PC-9 (cell line): ENCODE measurements at regions not wholly inside any gene's neighbourhood (a gene's known extent, or its start where the extent isn't known, plus 50 kb on each side); places are given as distances from the start of the nearest gene placed in this dataset.

Experiments used
- BruUV-seq: library from RNA; stranded (reverse); fragments of 400-500 nt; replicated peaks from 2 replicates; lab custom pipeline; 2021; lab: Mats Ljungman, UMichigan
- CTCF ChIA-PET: fragments of 300-600 bp; sonication (Branson Sonifier 250); formaldehyde crosslinking; loops from one replicate; lab custom pipeline; 2022; ENCODE audit warnings: antibody characterized with exemption; lab: Charles Lee
- POLR2A ChIA-PET: fragments of 300-600 bp; sonication (Branson Sonifier 250); formaldehyde crosslinking; loops from one replicate; lab custom pipeline; 2022; ENCODE audit warnings: antibody characterized with exemption; ENCODE audit not compliant: unreplicated experiment; lab: Charles Lee
- DNase-seq, 2 experiments: peaks; one replicate each; pipeline versions ENCODE4 v3.0.0 to v3.0.0-alpha.2; 2015 to 2022; ENCODE audit warnings: mixed read lengths in 1 of 2
- H2AFZ ChIP-seq: fragments of 200-600 bp; sonication (generic); 2 replicates; pipeline ENCODE4 v1.8.1; 2017; ENCODE audit warnings: antibody characterized with exemption
- H3F3A ChIP-seq: fragments of 200-600 bp; sonication (generic); 2 replicates; pipeline ENCODE4 v1.8.1; 2017; ENCODE audit warnings: antibody characterized with exemption, mild to moderate bottlenecking, low read depth; ENCODE audit not compliant: insufficient read depth
- H3K27ac ChIP-seq: fragments of 200-600 bp; sonication (generic); 2 replicates; pipeline ENCODE4 v1.6.1; 2016; ENCODE audit warnings: mixed run types
- H3K27me3 ChIP-seq: fragments of 200-600 bp; sonication (generic); 2 replicates; pipeline ENCODE4 v1.6.1; 2016; ENCODE audit warnings: low read depth, mixed run types; ENCODE audit not compliant: insufficient read depth
- H3K36me3 ChIP-seq: fragments of 200-600 bp; sonication (generic); 2 replicates; pipeline ENCODE4 v1.6.1; 2016; ENCODE audit warnings: low read depth, mixed run types
- H3K4me1 ChIP-seq: fragments of 200-600 bp; sonication (generic); replicated peaks from 2 replicates; pipeline ENCODE4 v1.6.1; 2016; ENCODE audit warnings: mixed run types; ENCODE audit not compliant: insufficient read depth
- H3K4me2 ChIP-seq: fragments of 200-600 bp; sonication (generic); 2 replicates; pipeline ENCODE4 v1.6.1; 2017; ENCODE audit warnings: mixed run types
- H3K4me3 ChIP-seq: fragments of 200-600 bp; sonication (generic); 2 replicates; pipeline ENCODE4 v1.6.1; 2016; ENCODE audit warnings: mixed run types
- H3K79me2 ChIP-seq: fragments of 200-600 bp; sonication (generic); 2 replicates; pipeline ENCODE4 v1.6.1; 2017; ENCODE audit warnings: low read depth, mixed run types
- H3K9me2 ChIP-seq: fragments of 200-600 bp; sonication (generic); 2 replicates; pipeline ENCODE4 v1.8.1; 2017; ENCODE audit warnings: mild to moderate bottlenecking; ENCODE audit not compliant: insufficient read depth
- H3K9me3 ChIP-seq: fragments of 200-600 bp; sonication (generic); 2 replicates; pipeline ENCODE4 v1.8.1; 2016; ENCODE audit warnings: low read depth; ENCODE audit not compliant: insufficient read depth
- H4K20me1 ChIP-seq: fragments of 200-600 bp; sonication (generic); 2 replicates; pipeline ENCODE4 v1.8.1; 2017; ENCODE audit not compliant: insufficient read depth
- CTCF ChIP-seq: fragments of 200-600 bp; sonication (generic); conservative IDR thresholded peaks from 2 replicates; pipeline ENCODE4 v1.6.1; 2017; ENCODE audit warnings: mixed run types, antibody characterized with exemption, mild to moderate bottlenecking, moderate library complexity
- EZH2 ChIP-seq: fragments of 200-600 bp; sonication (generic); IDR thresholded peaks from 2 replicates; pipeline ENCODE4 v1.8.0; 2017; ENCODE audit warnings: antibody characterized with exemption, low read depth
- intact Hi-C: fragments of 100-400 bp; cut with micrococcal nuclease; formaldehyde crosslinking; loops from one replicate; pipeline ENCODE4 v1.10.0; 2022; ENCODE audit not compliant: unreplicated experiment

- no peak overlapping the region for H2AFZ ChIP-seq
- no peaks in the 10 kb centered on the region for H3K9me2 ChIP-seq
- H3K27ac ChIP-seq = no peak overlapping the region
- intact Hi-C loops = no loop called here
- no peak for TF ChIP-seq EZH2
- no peak for TF ChIP-seq CTCF
- BruUV-seq = no TSS peak
- H3K4me3 ChIP-seq = no peak overlapping the region
- no peak overlapping the region for H3K4me2 ChIP-seq
- H3F3A ChIP-seq = no peaks in the 10 kb centered on the region
- H3K4me1 ChIP-seq = no peaks in the 10 kb centered on the region
- no peak for DNase-seq
- H3K36me3 ChIP-seq = no peaks in the 10 kb centered on the region
- H3K27me3 ChIP-seq = no peaks in the 10 kb centered on the region
- ChIA-PET CTCF (no interaction called here), POLR2A (no interaction called here)
- H3K79me2 ChIP-seq = no peaks in the 10 kb centered on the region
- H3K9me3 ChIP-seq = no peaks in the 10 kb centered on the region
- H4K20me1 ChIP-seq = no peaks in the 10 kb centered on the region
Measured at GRCh38 chr18:40108596-40108995, 1846.4 kb upstream of the PIK3C3 start.

- no peak for DNase-seq
- H3K36me3 ChIP-seq = no peaks in the 10 kb centered on the region
- H3K4me2 ChIP-seq = no peak overlapping the region
- no peak overlapping the region for H2AFZ ChIP-seq
- no peaks in the 10 kb centered on the region for H3K9me2 ChIP-seq
- no peaks in the 10 kb centered on the region for H3K27me3 ChIP-seq
- BruUV-seq = no TSS peak
- TF ChIP-seq CTCF = no peak
- no peak for TF ChIP-seq EZH2
- H3F3A ChIP-seq = no peaks in the 10 kb centered on the region
- no peaks in the 10 kb centered on the region for H3K79me2 ChIP-seq
- no peak overlapping the region for H3K4me3 ChIP-seq
- intact Hi-C loops = no loop called here
- H3K27ac ChIP-seq = no peak overlapping the region
- H3K4me1 ChIP-seq = no peaks in the 10 kb centered on the region
- no peaks in the 10 kb centered on the region for H4K20me1 ChIP-seq
- CTCF ChIA-PET = no interaction called here
- POLR2A ChIA-PET = no interaction called here
- no peaks in the 10 kb centered on the region for H3K9me3 ChIP-seq
Measured at GRCh38 chr18:40102903-40103302, 1852.1 kb upstream of the PIK3C3 start.

- no peaks in the 10 kb centered on the region for H4K20me1 ChIP-seq
- H3K4me2 ChIP-seq = no peak overlapping the region
- H3F3A ChIP-seq = no peaks in the 10 kb centered on the region
- no TSS peak for BruUV-seq
- DNase-seq = no peak
- no peaks in the 10 kb centered on the region for H3K4me1 ChIP-seq
- no peaks in the 10 kb centered on the region for H3K9me3 ChIP-seq
- no peaks in the 10 kb centered on the region for H3K27me3 ChIP-seq
- no peak for TF ChIP-seq CTCF
- no peak for TF ChIP-seq EZH2
- H3K79me2 ChIP-seq = no peaks in the 10 kb centered on the region
- H3K36me3 ChIP-seq = no peaks in the 10 kb centered on the region
- intact Hi-C loops = no loop called here
- H2AFZ ChIP-seq = no peak overlapping the region
- ChIA-PET POLR2A (no interaction called here), CTCF (no interaction called here)
- H3K27ac ChIP-seq = no peak overlapping the region
- no peaks in the 10 kb centered on the region for H3K9me2 ChIP-seq
- no peak overlapping the region for H3K4me3 ChIP-seq
Measured at GRCh38 chr18:40099641-40100040, 1855.4 kb upstream of the PIK3C3 start.
